ENCODE measurements at regions not wholly inside any gene's neighbourhood (a gene's known extent, or its start where the extent isn't known, plus 50 kb on each side); places are given as distances from the start of the nearest gene placed in this dataset.
"Not testable (repeated sequence)": the region's sequence is repeated elsewhere in the genome, so short reads cannot be mapped to it uniquely, and the experiment has no call there.

DNA sequence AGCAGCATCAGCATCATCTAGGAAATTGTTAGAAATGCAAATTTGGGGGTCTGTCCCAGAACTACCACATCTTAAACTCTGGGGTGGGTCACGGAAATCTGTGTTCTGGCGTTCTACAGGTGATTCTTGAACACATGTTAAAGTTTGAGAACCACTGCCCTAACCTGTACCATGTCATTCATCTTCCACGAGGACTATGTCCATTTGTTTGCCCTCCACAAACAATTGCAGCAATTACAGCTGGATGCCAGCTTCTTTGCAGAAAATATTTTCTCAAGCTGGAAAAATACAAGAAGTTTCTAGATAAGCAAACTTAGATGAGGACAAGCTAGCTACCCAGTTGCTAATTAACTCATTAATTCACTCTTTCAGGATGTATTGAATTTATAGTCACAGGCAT, 54.1 kb downstream of the MAFB start:
- DNase-seq = no peak

DNA sequence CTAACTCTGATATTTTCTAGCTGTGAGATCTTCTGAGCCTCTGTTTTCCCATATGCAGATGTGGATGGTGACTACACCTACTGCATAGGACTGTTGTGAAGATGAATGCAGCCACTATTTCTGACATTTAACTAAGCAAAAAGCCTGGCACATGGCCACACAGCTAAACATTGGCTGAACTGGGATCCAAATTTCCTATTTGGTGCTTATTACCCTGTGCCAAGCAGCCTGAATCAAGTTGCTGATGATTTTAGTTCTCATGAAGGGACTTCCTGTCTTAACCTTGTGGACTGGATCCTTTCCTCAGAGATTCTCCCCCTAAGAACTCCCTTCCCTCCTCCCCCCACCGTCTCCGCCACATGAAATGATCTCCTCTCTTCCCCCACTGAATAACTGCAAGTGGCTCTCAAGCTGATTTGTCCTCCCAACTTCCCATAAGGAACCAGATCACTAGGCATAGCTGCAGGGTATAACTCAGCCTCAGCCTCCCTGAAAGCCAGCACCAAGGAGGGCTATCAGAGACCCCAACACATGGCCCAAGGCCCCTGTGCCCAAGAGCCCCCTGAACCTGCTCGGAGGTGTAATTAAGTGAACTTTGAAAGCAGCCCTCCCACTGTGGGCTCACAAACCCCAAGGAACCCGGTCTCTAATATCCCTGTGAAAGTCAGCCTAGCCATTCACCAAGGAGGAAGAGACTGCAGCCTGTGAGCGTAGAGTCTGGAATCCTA, 55.7 kb downstream of the MAFB start:
- DNase-seq = no peak

DNA sequence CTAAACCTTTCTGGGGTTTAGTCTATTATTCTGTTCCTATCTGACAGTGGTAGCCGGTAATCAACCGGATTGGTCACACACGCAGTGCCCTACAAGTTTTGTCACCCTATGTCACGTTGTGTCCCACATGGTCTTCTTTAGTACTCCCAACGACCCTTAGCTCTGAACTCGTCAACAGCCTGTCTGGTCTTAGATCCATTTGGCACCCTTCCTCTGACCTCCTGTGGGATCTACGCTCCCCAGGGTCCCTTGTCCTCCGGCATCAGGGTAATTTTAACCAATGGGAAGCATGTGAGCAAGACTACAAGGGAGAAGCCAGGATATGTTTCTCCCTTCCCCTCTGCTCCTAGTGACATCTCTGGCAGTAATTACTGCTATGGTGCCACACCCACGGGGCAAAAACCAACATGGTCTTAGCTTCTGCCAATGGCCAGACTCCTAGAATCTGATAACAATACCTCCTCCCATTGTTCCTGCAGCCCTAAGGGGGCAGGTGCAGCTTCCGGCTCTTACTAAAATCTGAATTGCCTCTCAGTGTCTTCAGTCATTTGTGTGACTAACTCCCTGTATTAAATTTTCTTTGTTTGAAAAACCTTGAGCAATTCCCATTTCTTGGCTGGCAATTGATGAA, 56.6 kb downstream of the MAFB start:
- no peak for DNase-seq

GRCh38 chr20:40631119-40631631, 57.9 kb downstream of the MAFB start:
- no peak for DNase-seq

DNA sequence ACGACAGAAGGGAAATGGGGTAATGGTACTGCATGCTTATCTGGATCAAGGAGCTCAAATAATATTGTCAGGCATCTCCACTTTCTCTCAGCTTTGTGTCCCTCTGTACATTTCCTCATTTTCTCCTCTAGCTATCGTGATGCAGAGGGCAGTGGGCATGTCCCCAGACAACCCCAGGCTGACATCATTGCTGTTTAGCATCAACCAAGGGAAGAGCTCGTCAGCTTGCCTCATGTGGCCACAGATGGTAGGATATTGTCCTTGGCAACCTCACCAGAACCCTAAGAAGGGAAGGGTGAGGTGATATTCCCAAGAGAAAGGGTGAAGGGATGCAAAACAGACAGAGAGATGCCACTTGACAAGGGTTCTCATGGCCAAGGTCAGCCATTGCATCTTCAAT, 58.3 kb downstream of the MAFB start:
- no peak for DNase-seq

DNA sequence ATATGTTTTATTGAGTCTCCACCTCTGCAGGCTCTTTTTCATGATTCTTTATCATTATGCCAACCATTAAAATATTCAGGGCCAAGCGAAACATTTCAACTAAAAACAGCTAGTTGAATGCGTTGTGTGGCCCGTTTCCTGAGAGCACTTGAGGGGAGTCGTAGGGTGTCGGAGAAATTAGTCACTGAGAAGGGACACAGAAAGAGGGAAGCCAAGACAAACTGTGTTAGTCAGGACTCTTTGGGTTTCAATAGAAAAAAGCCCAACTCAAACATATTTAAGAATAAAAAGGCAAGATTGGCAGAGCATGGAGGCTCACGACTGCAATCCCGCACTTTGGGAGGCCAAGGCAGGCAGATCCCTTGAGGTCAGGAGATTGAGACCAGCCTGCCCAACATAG, 58.9 kb downstream of the MAFB start:
- DNase-seq = no peak

- no peak for DNase-seq
These were observed 60.2 kb downstream of the MAFB start for GRCh38 chr20:40628877-40629276.

GRCh38 chr20:40619053-40619452, 70.0 kb downstream of the MAFB start:
- not testable (repeated sequence) for DNase-seq

- DNase-seq = no peak
These were observed 71.4 kb downstream of the MAFB start for GRCh38 chr20:40617594-40617993.

DNA sequence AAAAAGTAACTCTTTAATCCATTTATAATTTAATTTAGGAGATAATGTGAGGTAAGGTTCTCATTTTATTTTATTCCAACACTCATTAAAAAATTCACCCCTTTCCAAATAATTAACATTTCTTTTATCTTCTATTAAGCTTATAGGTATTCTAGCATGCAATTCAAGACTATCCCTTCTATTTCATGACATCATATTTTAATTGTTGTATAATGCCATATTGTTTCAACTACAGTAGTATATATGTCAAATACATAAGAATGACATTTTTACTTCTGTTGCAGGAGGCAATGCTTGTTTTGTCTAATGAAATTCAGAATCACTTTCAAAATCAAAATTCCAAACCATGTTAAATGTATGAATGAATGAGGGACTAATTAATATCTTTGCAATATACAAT, 76.2 kb downstream of the MAFB start:
- DNase-seq = no peak

DNA sequence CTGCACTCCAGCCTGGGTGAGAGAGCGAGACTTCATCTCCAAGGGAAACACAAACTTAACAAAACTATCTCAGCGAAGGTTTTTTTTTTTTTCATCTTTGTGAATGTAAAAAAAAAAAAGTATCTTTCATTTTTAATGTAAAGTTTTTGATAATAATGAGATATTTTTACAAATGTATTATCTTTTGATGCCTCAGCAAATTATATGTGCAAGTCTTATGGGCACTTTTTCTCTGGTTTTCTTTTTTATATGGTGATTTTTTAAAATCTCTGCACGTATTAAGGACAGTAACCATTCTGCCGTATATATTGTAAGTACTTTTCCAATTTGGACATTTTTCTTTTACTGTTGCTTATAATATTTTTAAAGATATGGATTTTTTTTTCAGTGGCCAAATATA, 76.8 kb downstream of the MAFB start:
- no peak for DNase-seq

DNA sequence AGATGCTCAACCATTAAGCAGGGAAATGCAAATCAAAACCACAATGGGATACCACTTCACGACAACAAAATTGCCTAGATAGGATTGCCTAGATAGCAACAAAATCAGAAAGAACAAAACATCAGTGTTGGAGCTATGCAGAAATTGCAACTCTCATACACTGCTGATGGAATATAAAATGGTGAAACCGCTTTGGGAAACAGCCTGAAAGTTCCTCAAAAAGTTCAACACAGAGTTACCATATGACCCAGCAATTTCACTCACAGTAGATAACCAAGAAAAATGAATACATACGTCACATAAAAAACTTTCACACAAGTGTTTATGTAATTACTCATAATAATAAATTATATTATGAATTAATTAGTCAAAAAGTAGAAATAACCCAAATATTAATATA, 78.3 kb downstream of the MAFB start:
- no peak for DNase-seq

DNA sequence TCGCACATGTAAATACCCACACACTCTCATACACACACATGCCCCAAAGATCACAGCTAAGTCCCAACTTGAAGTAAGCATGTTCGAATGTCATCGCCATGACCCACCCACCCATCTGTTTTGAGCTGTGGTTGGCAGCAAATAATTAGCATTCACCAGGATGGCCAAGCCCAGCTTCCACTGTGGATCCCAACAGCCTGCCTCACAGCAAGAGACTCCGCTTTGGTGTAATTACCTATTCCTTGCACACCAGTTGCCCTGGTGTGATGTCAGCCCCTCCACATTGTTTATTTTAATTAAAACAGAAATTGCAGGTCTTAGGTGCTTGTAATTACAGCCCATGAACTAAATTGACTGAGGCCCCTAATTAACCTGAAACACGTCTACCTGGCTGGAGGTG, 81.1 kb downstream of the MAFB start:
- DNase-seq = no peak

- DNase-seq = no peak
These were observed 82.4 kb downstream of the MAFB start for GRCh38 chr20:40606660-40607059.

GRCh38 chr20:40606237-40606636, 82.8 kb downstream of the MAFB start:
- no peak for DNase-seq

- no peak for DNase-seq
These were observed 84.6 kb downstream of the MAFB start for GRCh38 chr20:40604416-40604815.

GRCh38 chr20:40603057-40603651, 85.9 kb downstream of the MAFB start:
- DNase-seq = no peak

- DNase-seq = no peak
These were observed 86.7 kb downstream of the MAFB start for GRCh38 chr20:40602381-40602780.

- DNase-seq = no peak
These were observed 88.4 kb downstream of the MAFB start for GRCh38 chr20:40600441-40601219.

DNA sequence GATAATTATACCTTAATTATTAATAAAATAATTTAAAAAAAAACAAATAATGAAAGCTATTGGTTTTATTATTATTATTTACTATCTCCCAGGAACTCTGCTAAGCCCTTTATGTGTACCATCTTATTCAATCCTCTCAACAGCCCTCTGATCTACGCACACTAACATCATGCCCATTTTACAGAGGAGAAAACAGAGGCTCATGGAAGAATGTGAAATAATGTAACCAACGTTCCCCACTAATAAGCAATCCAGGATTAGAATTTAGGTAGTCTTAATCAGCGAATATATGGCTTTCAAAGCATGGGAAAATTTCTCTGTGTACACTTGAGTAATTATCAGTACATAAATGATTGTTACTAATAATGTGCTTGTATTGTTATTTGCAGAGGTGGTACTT, 89.0 kb downstream of the MAFB start:
- no peak for DNase-seq

DNA sequence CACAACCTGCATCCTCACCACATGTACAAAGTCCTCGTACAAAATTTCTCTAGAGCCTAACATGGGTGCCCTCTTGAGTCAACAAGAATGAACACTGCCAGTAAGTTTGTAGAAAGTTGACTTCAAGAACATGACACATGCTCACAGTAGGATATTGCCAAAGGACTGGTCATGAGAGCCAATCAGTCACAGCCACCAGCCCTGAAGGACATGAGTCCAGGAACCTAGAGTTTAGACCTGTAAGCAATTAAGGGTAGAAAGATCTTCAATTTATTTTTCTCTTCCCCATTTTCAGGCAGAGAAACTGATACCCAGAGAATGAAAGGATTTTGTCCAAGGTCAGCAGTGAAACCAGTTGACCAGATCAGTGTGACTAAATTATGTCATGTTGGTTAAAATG, 96.1 kb downstream of the MAFB start:
- no peak for DNase-seq

GRCh38 chr20:40591536-40591935, 97.5 kb downstream of the MAFB start:
- DNase-seq = no peak

DNA sequence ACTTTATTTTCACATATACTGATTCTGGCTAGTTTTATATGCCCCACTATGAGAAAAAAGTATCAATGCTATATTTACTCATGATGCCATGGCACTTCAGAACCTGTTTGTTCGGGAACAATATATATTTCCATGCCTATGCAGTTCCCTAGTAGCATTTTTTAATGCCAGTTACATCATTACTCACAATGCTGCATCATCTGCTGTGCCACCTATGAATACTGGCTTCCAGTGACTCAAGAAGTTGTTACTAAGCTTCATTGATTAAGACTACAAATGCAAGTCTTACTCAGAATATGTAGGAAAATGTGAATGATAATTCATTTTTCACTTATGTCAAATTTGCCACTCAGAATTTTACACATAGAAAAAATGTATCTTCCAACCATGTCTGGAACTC, 97.9 kb downstream of the MAFB start:
- no peak for DNase-seq

GRCh38 chr20:40589581-40589980, 99.5 kb downstream of the MAFB start:
- no peak for DNase-seq

All from AML-193 (cell line).